Subcutaneous abdominal adipose tissue (tissue), 5 donors: ENCODE measurements at regions not wholly inside any gene's neighbourhood (a gene's known extent, or its start where the extent isn't known, plus 50 kb on each side); places are given as distances from the start of the nearest gene placed in this dataset.

ENCODE experiments used
- H3K27ac ChIP-seq: one replicate; pipeline ENCODE4 v1.7.0; 2013; ENCODE audit warnings: low read depth, mild to moderate bottlenecking, inconsistent platforms, low read length, moderate library complexity
- H3K27me3 ChIP-seq, 5 donors: one replicate each; pipeline ENCODE4 v1.7.0; 2013; ENCODE audit warnings: low read length in 5 of 5, inconsistent platforms in 1 of 5; ENCODE audit not compliant: control insufficient read depth in 5 of 5, insufficient read depth in 4 of 5
- H3K36me3 ChIP-seq, 5 donors: one replicate each; pipeline ENCODE4 v1.7.0; 2013; ENCODE audit warnings: low read length in 5 of 5; ENCODE audit not compliant: control insufficient read depth in 5 of 5, insufficient read depth in 5 of 5
- H3K4me1 ChIP-seq, 5 donors: one replicate each; pipeline ENCODE4 v1.7.0; 2013; ENCODE audit warnings: low read length in 5 of 5, mild to moderate bottlenecking in 3 of 5, moderate library complexity in 1 of 5; ENCODE audit not compliant: control insufficient read depth in 5 of 5, insufficient read depth in 5 of 5
- H3K4me3 ChIP-seq, 5 donors: one replicate each; pipeline ENCODE4 v1.7.0; 2013; ENCODE audit warnings: low read length in 5 of 5, low read depth in 1 of 5
- H3K9ac ChIP-seq, 5 donors: one replicate each; pipeline ENCODE4 v1.7.0; 2013; ENCODE audit warnings: low read length in 5 of 5, mild to moderate bottlenecking in 4 of 5, moderate library complexity in 3 of 5
- H3K9me3 ChIP-seq, 5 donors: one replicate each; pipeline ENCODE4 v1.7.0; 2013; ENCODE audit warnings: low read length in 5 of 5; ENCODE audit not compliant: control insufficient read depth in 5 of 5
- donor health status: healthy.
- donor health status: healthy.
- donor health status: healthy.
- donor health status: healthy.
- donor health status: healthy.

GRCh38 chr2:604385-604784 is 72.8 kb downstream of the TMEM18 start:
- Histone ChIP-seq H3K4me3 (no peak overlapping the region), H3K4me1 (no peaks in the 10 kb centered on the region)

GRCh38 chr2:603869-604268 is 73.3 kb downstream of the TMEM18 start:
- Histone ChIP-seq H3K4me1 (no peaks in the 10 kb centered on the region), H3K9ac (no peak overlapping the region), H3K36me3 (no peaks in the 10 kb centered on the region), H3K9me3 (no peaks in the 10 kb centered on the region), H3K27me3 (peaks cover 0 to 9% (median 6%) of the 10 kb centered on the region in 5 donors), H3K4me3 (no peak overlapping the region), H3K27ac (no peak overlapping the region)

More at GRCh38 chr2:604385-604784, 72.8 kb downstream of the TMEM18 start:
- Histone ChIP-seq H3K27ac (no peak overlapping the region), H3K9me3 (no peaks in the 10 kb centered on the region), H3K27me3 (peaks cover 0 to 9% (median 6%) of the 10 kb centered on the region in 5 donors), H3K9ac (no peak overlapping the region), H3K36me3 (no peaks in the 10 kb centered on the region)

DNA sequence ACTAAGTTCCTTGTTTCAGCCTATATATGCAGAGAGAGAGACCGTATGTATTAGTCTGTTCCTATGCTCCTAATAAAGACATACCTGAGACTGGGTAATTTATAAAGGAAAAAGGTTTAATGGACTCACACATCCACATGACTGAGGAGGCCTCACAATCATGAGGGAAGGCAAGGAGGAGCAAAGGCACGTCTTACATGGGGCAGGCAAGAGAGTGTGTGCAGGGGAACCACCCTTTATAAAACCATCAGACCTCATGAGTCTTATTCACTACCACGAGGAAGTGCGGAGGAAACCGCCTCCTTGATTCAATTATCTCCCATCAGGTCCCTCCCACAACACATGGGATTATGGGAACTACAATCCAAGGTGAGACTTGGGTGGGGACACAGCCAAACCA is 73.8 kb downstream of the TMEM18 start:
- no peaks in the 10 kb centered on the region for H3K4me1 ChIP-seq
- no peaks in the 10 kb centered on the region for H3K36me3 ChIP-seq
- H3K27ac ChIP-seq, result no peak overlapping the region
- H3K9ac ChIP-seq, result no peak overlapping the region
- H3K27me3 ChIP-seq, result peaks cover 0 to 9% (median 6%) of the 10 kb centered on the region in 5 donors
- H3K4me3 ChIP-seq, result no peak overlapping the region
- no peaks in the 10 kb centered on the region for H3K9me3 ChIP-seq

GRCh38 chr2:602571-603359 is 74.4 kb downstream of the TMEM18 start:
- Histone ChIP-seq H3K27ac (no peak overlapping the region), H3K4me3 (no peak overlapping the region), H3K9me3 (no peaks in the 10 kb centered on the region)

DNA sequence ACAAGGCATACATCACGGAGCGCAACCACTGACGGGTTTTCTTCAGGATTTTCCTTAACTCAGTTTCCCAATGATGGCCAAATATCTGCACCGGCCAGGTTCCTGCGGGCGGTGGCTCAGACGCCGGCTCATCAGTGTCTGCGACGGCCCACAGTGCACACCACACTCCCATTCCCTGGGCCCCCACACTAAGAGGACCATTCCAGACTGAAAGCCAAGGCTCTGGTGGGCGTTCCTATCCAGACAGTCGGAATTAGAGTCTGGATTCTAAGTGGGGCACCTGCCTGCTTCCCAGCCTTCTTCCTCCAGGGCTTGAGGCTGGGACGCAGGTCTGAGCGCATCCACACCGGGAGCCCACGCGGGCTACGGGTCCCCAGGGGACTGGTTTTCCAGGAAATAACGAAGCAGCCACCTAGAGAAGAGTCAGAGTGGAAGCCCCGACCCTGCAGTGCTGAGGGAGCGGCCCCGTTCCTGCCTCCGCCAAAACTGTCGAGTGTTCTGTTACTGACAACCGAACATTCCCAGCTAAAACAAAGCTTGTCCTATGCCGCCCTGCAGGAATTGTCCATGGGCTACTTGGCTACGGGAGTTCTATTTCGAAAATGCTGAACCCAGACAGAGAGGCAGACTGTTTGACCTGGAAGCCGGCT is 75.3 kb downstream of the TMEM18 start:
- Histone ChIP-seq H3K27ac (no peak overlapping the region), H3K36me3 (no peaks in the 10 kb centered on the region)

More at GRCh38 chr2:602571-603359, 74.4 kb downstream of the TMEM18 start:
- no peaks in the 10 kb centered on the region for H3K4me1 ChIP-seq
- no peaks in the 10 kb centered on the region for H3K36me3 ChIP-seq
- H3K27me3 ChIP-seq, result peaks cover 0 to 9% (median 4%) of the 10 kb centered on the region in 5 donors
- H3K9ac ChIP-seq, result no peak overlapping the region

GRCh38 chr2:601387-601698 is 75.9 kb downstream of the TMEM18 start:
- no peaks in the 10 kb centered on the region for H3K9me3 ChIP-seq
- H3K4me3 ChIP-seq, result no peak overlapping the region
- H3K36me3 ChIP-seq, result no peaks in the 10 kb centered on the region
- no peaks in the 10 kb centered on the region for H3K4me1 ChIP-seq
- no peak overlapping the region for H3K27ac ChIP-seq
- no peak overlapping the region for H3K9ac ChIP-seq
- H3K27me3 ChIP-seq, result peaks cover 0 to 9% (median 2%) of the 10 kb centered on the region in 5 donors

More for the DNA sequence above, 75.3 kb downstream of the TMEM18 start:
- H3K4me1 ChIP-seq, result no peaks in the 10 kb centered on the region
- no peak overlapping the region for H3K9ac ChIP-seq
- no peak overlapping the region for H3K4me3 ChIP-seq
- peaks cover 0 to 9% (median 2%) of the 10 kb centered on the region in 5 donors for H3K27me3 ChIP-seq
- H3K9me3 ChIP-seq, result no peaks in the 10 kb centered on the region

DNA sequence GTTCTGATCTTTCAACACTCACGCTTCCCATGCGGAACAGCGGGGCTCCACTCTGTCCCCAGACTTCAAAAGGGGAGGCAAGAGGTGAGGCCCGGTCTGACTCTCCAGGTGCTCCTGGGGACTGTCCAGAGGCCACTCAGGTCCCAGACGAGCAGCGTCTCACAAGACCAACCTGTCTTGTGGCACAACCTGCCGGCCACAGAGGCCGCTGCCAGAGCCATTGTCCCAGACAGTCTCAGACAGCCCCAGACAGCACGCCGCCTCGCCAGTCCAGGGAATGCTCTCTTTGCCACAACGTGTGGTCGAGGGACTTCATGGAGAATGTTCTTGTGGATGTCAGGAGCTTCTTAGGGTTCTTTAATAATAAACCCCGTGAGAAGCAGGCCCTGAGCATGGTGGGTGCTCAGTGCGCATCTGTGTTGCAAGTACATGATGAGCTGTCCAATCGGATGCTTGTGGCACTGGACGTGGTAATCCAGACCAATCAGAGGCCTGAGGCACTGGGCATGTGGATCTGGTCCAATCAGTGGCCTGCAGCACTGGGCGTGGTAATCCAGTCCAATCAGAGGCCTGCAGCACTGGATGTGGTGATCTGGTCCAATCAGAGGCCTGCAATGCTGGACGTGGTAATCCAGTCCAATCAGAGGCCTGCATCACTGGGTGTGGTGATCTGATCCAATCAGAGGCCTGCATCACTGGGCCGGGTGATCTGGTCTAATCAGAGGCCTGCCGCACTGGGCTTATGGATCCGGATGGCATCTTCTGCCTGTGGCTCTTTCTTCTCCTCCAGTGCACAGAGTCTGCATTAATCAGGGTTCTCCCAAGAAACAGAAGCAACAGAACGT is 76.4 kb downstream of the TMEM18 start:
- peaks cover 0 to 9% (median 2%) of the 10 kb centered on the region in 5 donors for H3K27me3 ChIP-seq
- H3K9ac ChIP-seq, result no peak overlapping the region
- H3K36me3 ChIP-seq, result no peaks in the 10 kb centered on the region

GRCh38 chr2:599601-600000 is 77.6 kb downstream of the TMEM18 start:
- peaks cover 0 to 4% (median 0%) of the 10 kb centered on the region in 5 donors for H3K27me3 ChIP-seq
- H3K27ac ChIP-seq, result no peak overlapping the region
- no peaks in the 10 kb centered on the region for H3K4me1 ChIP-seq
- no peaks in the 10 kb centered on the region for H3K36me3 ChIP-seq
- H3K9me3 ChIP-seq, result no peaks in the 10 kb centered on the region
- H3K4me3 ChIP-seq, result no peak overlapping the region
- H3K9ac ChIP-seq, result no peak overlapping the region

More for the DNA sequence above, 76.4 kb downstream of the TMEM18 start:
- no peak overlapping the region for H3K27ac ChIP-seq
- H3K4me3 ChIP-seq, result no peak overlapping the region
- H3K4me1 ChIP-seq, result no peaks in the 10 kb centered on the region
- no peaks in the 10 kb centered on the region for H3K9me3 ChIP-seq

GRCh38 chr2:598058-598802 is 79.0 kb downstream of the TMEM18 start:
- Histone ChIP-seq H3K27me3 (peaks cover 0 to 4% (median 0%) of the 10 kb centered on the region in 5 donors), H3K36me3 (no peaks in the 10 kb centered on the region), H3K4me1 (no peaks in the 10 kb centered on the region), H3K27ac (no peak overlapping the region), H3K4me3 (no peak overlapping the region), H3K9ac (no peak overlapping the region), H3K9me3 (no peaks in the 10 kb centered on the region)
